OCI-LY7 (cell line): ENCODE measurements at regions not wholly inside any gene's neighbourhood (a gene's known extent, or its start where the extent isn't known, plus 50 kb on each side); places are given as distances from the start of the nearest gene placed in this dataset.

Experiments
- BruUV-seq: library from RNA; stranded (reverse); fragments of 400-500 nt; replicated peaks from 2 replicates; lab custom pipeline; 2021; lab: Mats Ljungman, UMichigan
- CTCF ChIA-PET: fragments of 300-600 bp; sonication (Branson Sonifier 250); formaldehyde crosslinking; loops from one replicate; lab custom pipeline; 2022; ENCODE audit warnings: antibody characterized with exemption; ENCODE audit not compliant: unreplicated experiment; lab: Charles Lee
- POLR2A ChIA-PET: fragments of 300-600 bp; sonication (Branson Sonifier 250); formaldehyde crosslinking; loops from one replicate; lab custom pipeline; 2022; ENCODE audit warnings: antibody characterized with exemption; lab: Charles Lee
- DNase-seq: peaks from one replicate; pipeline ENCODE4 v3.0.0-alpha.2; 2015; ENCODE audit warnings: low spot score
- H2AFZ ChIP-seq: fragments of 200-600 bp; sonication (generic), shearing (Covaris generic); 2 replicates; pipeline ENCODE4 v1.6.1; 2014; ENCODE audit warnings: mild to moderate bottlenecking, antibody characterized with exemption, low read length, moderate library complexity
- H3K27ac ChIP-seq: fragments of 200-600 bp; sonication (generic); 2 replicates; pipeline ENCODE4 v1.5.1; 2014; ENCODE audit warnings: mixed run types, low read depth, mild to moderate bottlenecking, moderate library complexity, low read length, inconsistent platforms; ENCODE audit not compliant: poor library complexity, severe bottlenecking
- H3K36me3 ChIP-seq: fragments of 200-600 bp; sonication (generic); 2 replicates; pipeline ENCODE4 v1.6.1; 2014; ENCODE audit warnings: mild to moderate bottlenecking, antibody characterized with exemption, low read length, moderate library complexity, mixed read lengths; ENCODE audit not compliant: insufficient read depth
- H3K4me1 ChIP-seq: fragments of 200-600 bp; sonication (generic); 2 replicates; pipeline ENCODE4 v1.5.1; 2014; ENCODE audit warnings: mild to moderate bottlenecking, low read length; ENCODE audit not compliant: insufficient read depth, poor library complexity, severe bottlenecking
- H3K4me2 ChIP-seq: fragments of 200-600 bp; sonication (generic); 2 replicates; pipeline ENCODE4 v1.6.1; 2014; ENCODE audit warnings: mild to moderate bottlenecking, low read length
- H3K4me3 ChIP-seq: fragments of 200-600 bp; sonication (generic); 2 replicates; pipeline ENCODE4 v1.5.1; 2014; ENCODE audit warnings: mild to moderate bottlenecking, low read depth, low read length; ENCODE audit not compliant: poor library complexity, severe bottlenecking
- H3K79me2 ChIP-seq: fragments of 200-600 bp; sonication (generic); 2 replicates; pipeline ENCODE4 v1.6.1; 2016; ENCODE audit warnings: low read depth, mild to moderate bottlenecking, low read length, moderate library complexity, mixed read lengths; ENCODE audit not compliant: insufficient read depth
- H3K9me2 ChIP-seq: fragments of 200-600 bp; sonication (generic); 2 replicates; pipeline ENCODE4 v1.6.1; 2016; ENCODE audit warnings: mild to moderate bottlenecking, low read length, mixed read lengths; ENCODE audit not compliant: insufficient read depth
- H3K9me3 ChIP-seq: fragments of 200-600 bp; sonication (generic); 2 replicates; pipeline ENCODE4 v1.6.1; 2014; ENCODE audit warnings: mild to moderate bottlenecking, mixed run types, low read length, mixed read lengths
- H4K20me1 ChIP-seq: fragments of 200-600 bp; sonication (generic); 2 replicates; pipeline ENCODE4 v1.6.1; 2014; ENCODE audit warnings: mild to moderate bottlenecking, antibody characterized with exemption, low read length, moderate library complexity, mixed read lengths; ENCODE audit not compliant: insufficient read depth
- EZH2phosphoT487 ChIP-seq: fragments of 200-600 bp; sonication (generic); IDR thresholded peaks from 2 replicates; pipeline ENCODE4 v1.6.1; 2018; ENCODE audit warnings: low read depth, borderline replicate concordance, mild to moderate bottlenecking, mixed run types, antibody characterized with exemption, low read length, moderate library complexity, mixed read lengths
- intact Hi-C: fragments of 100-400 bp; cut with micrococcal nuclease; formaldehyde crosslinking; loops from one replicate; pipeline ENCODE4 v1.10.0; 2022; ENCODE audit not compliant: unreplicated experiment
- TF ChIP-seq, protein P1 (sequence below): fragments of 200-600 bp; sonication (generic); conservative IDR thresholded peaks from 2 replicates; pipeline ENCODE4 v1.5.1; 2014; ENCODE audit warnings: mild to moderate bottlenecking, antibody characterized with exemption, low read length, moderate library complexity, mixed read lengths

DNA sequence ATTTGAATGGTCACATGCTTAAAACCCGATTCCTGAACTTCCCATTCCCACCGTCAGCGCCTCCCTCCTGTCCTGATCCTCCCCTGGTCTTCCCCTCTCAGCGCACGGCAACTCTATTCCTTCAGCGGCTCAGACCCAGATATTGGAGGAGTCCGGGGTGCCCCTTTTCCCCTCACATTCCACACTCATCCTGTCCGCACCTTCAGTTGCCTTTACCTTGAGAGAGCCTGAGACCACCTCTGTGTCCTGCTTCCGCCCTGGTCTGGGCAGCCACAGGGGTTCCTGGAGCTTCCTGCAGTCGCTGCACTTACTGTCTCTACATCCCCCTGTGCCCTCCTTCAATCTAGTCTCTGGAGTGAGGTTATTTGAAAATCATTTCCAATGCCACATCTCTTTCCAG is 193.4 kb downstream of the BCAS1 start:
- Histone ChIP-seq H3K36me3 (no peaks in the 10 kb centered on the region), H3K9me3 (no peaks in the 10 kb centered on the region), H3K4me3 (no peak overlapping the region), H2AFZ (no peak overlapping the region), H3K27ac (no peak overlapping the region), H3K4me1 (peaks cover 54% of the 10 kb centered on the region), H3K79me2 (no peaks in the 10 kb centered on the region), H4K20me1 (no peaks in the 10 kb centered on the region), H3K4me2 (no peak overlapping the region), H3K9me2 (no peaks in the 10 kb centered on the region)
- intact Hi-C loops = no loop called here
- no peak for DNase-seq
- TF ChIP-seq EZH2phosphoT487 = no peak
- TF ChIP-seq, protein P1, sequence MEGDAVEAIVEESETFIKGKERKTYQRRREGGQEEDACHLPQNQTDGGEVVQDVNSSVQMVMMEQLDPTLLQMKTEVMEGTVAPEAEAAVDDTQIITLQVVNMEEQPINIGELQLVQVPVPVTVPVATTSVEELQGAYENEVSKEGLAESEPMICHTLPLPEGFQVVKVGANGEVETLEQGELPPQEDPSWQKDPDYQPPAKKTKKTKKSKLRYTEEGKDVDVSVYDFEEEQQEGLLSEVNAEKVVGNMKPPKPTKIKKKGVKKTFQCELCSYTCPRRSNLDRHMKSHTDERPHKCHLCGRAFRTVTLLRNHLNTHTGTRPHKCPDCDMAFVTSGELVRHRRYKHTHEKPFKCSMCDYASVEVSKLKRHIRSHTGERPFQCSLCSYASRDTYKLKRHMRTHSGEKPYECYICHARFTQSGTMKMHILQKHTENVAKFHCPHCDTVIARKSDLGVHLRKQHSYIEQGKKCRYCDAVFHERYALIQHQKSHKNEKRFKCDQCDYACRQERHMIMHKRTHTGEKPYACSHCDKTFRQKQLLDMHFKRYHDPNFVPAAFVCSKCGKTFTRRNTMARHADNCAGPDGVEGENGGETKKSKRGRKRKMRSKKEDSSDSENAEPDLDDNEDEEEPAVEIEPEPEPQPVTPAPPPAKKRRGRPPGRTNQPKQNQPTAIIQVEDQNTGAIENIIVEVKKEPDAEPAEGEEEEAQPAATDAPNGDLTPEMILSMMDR = no peak
- ChIA-PET CTCF (no interaction called here), POLR2A (no interaction called here)
- no TSS peak for BruUV-seq

DNA sequence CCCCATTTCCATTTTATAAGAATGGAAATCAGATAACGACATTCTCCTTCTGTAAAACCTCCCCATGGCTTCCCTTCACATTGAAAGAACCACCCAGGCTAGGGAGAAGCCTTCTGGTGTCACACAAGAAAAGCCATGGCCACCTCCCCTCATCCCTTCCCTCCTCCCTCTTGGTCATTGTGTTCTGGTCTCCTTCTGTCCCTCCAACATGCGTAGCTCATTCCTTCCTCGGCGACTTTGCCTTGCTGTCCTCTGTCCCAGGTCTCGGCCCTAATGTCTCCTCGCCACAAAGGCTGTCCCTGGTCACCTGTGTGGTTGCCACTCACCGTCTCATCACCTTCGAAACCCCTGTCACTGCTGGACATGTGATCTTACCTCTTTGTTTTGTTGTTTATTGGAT is 193.9 kb downstream of the BCAS1 start:
- Histone ChIP-seq H3K36me3 (no peaks in the 10 kb centered on the region), H3K79me2 (no peaks in the 10 kb centered on the region), H3K9me2 (no peaks in the 10 kb centered on the region), H3K4me1 (peaks cover 59% of the 10 kb centered on the region), H4K20me1 (no peaks in the 10 kb centered on the region), H3K27ac (no peak overlapping the region), H3K4me3 (no peak overlapping the region), H2AFZ (no peak overlapping the region), H3K9me3 (no peaks in the 10 kb centered on the region), H3K4me2 (no peak overlapping the region)
- DNase-seq = no peak
- ChIA-PET CTCF (no interaction called here), POLR2A (no interaction called here)
- intact Hi-C loops = no loop called here
- TF ChIP-seq EZH2phosphoT487 = no peak
- no TSS peak for BruUV-seq

DNA sequence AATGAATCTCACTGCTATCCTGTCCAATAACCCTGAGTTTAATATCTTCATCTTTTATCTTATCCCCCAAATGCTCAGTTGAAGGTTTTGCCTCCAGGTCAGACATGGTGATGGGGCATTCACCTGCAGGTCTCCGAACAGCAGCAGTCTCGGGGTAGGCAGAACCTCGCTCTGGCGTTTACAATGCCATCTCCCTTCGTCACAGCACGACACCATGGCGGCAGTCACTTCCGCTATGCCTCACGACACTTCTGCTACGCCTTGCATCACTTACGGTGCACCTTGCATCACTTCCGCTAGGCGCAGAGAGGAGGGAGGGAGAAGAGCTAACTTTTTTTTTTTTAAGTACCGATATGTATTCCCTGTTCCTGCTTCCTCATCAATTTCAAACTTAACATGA is 194.9 kb downstream of the BCAS1 start:
- Histone ChIP-seq H4K20me1 (no peaks in the 10 kb centered on the region), H2AFZ (peak overlapping the region; percentile 50; the same call in 1 of the 2 replicates), H3K79me2 (no peaks in the 10 kb centered on the region), H3K4me1 (peaks cover 67% of the 10 kb centered on the region), H3K9me3 (no peaks in the 10 kb centered on the region), H3K27ac (no peak overlapping the region), H3K9me2 (no peaks in the 10 kb centered on the region), H3K4me2 (0 out of 2 replicates have a peak overlapping the region, but pooled peaks have one; percentile 21), H3K36me3 (no peaks in the 10 kb centered on the region), H3K4me3 (no peak overlapping the region)
- no TSS peak for BruUV-seq
- no peak for TF ChIP-seq EZH2phosphoT487
- TF ChIP-seq, protein P1 = no peak
- POLR2A ChIA-PET = interaction anchor here (0.6 to 1.7 kb wide), 2 partner anchors 40 to 69 kb away, joined by 3 to 5 read pairs; no protein-coding TSS in a partner anchor
- DNase-seq = no peak
- intact Hi-C loops = no loop called here
- CTCF ChIA-PET = no interaction called here
